ENCODE measurements at regions not wholly inside any gene's neighbourhood (a gene's known extent, or its start where the extent isn't known, plus 50 kb on each side); places are given as distances from the start of the nearest gene placed in this dataset.

GRCh38 chr18:30415903-30416302 lies 626.6 kb downstream of the DSC3 start:
- Histone ChIP-seq H3K4me1 (ENCODE audit: low read depth) (no peaks in the 10 kb centered on the region), H3K36me3 (ENCODE audit: low read depth) (no peaks in the 10 kb centered on the region), H3K9me3 (no peaks in the 10 kb centered on the region), H3K4me3 (no peak overlapping the region)
- no peak for DNase-seq
- ATAC-seq: no peak
- TF ChIP-seq CTCF (IDR thresholded peaks at IDR 0.05): no peak
- intact Hi-C loops (cut with DNase I, micrococcal nuclease): no loop called here

GRCh38 chr18:30409120-30409519 lies 633.4 kb downstream of the DSC3 start:
- no peak for ATAC-seq
- Histone ChIP-seq H3K9me3 (peaks cover 4% of the 10 kb centered on the region), H3K4me3 (no peak overlapping the region), H3K4me1 (ENCODE audit: low read depth) (no peaks in the 10 kb centered on the region), H3K36me3 (ENCODE audit: low read depth) (no peaks in the 10 kb centered on the region)
- no peak for DNase-seq
- intact Hi-C loops (cut with DNase I, micrococcal nuclease): no loop called here
- TF ChIP-seq CTCF (IDR thresholded peaks at IDR 0.05): no peak

GRCh38 chr18:30406728-30407127 lies 635.8 kb downstream of the DSC3 start:
- Histone ChIP-seq H3K9me3 (peaks cover 4% of the 10 kb centered on the region), H3K36me3 (ENCODE audit: low read depth) (no peaks in the 10 kb centered on the region), H3K4me3 (no peak overlapping the region), H3K4me1 (ENCODE audit: low read depth) (no peaks in the 10 kb centered on the region)
- TF ChIP-seq CTCF (IDR thresholded peaks at IDR 0.05): no peak
- DNase-seq: no peak
- no peak for ATAC-seq
- intact Hi-C loops (cut with DNase I, micrococcal nuclease): no loop called here

GRCh38 chr18:30405038-30405437 lies 637.5 kb downstream of the DSC3 start:
- Histone ChIP-seq H3K4me3 (no peak overlapping the region), H3K4me1 (ENCODE audit: low read depth) (no peaks in the 10 kb centered on the region), H3K36me3 (ENCODE audit: low read depth) (no peaks in the 10 kb centered on the region), H3K9me3 (peaks cover 4% of the 10 kb centered on the region)
- ATAC-seq (no peak), DNase-seq (no peak)
- intact Hi-C loops (cut with DNase I, micrococcal nuclease): no loop called here
- no peak for TF ChIP-seq CTCF (IDR thresholded peaks at IDR 0.05)

- DNase-seq (no peak), ATAC-seq (no peak)
- no peaks in the 10 kb centered on the region for H3K4me1 ChIP-seq (ENCODE audit: low read depth)
- H3K4me3 ChIP-seq: no peak overlapping the region
- TF ChIP-seq CTCF (IDR thresholded peaks at IDR 0.05): no peak
- no peaks in the 10 kb centered on the region for H3K36me3 ChIP-seq (ENCODE audit: low read depth)
- peaks cover 2% of the 10 kb centered on the region for H3K9me3 ChIP-seq
- intact Hi-C loops (cut with DNase I, micrococcal nuclease): no loop called here
Observed at GRCh38 chr18:30404422-30404821, 638.1 kb downstream of the DSC3 start.

- no peak overlapping the region for H3K4me3 ChIP-seq
- no peak for TF ChIP-seq CTCF (IDR thresholded peaks at IDR 0.05)
- H3K4me1 ChIP-seq (ENCODE audit: low read depth): no peaks in the 10 kb centered on the region
- no peaks in the 10 kb centered on the region for H3K36me3 ChIP-seq (ENCODE audit: low read depth)
- H3K9me3 ChIP-seq: no peaks in the 10 kb centered on the region
- DNase-seq: no peak
- ATAC-seq: no peak
- intact Hi-C loops (cut with DNase I, micrococcal nuclease): no loop called here
Observed at GRCh38 chr18:30403278-30403677, 639.3 kb downstream of the DSC3 start.

All from mucosa of descending colon (tissue), 3 donors.